ENCODE measurements at regions not wholly inside any gene's neighbourhood (a gene's known extent, or its start where the extent isn't known, plus 50 kb on each side); places are given as distances from the start of the nearest gene placed in this dataset.

DNA sequence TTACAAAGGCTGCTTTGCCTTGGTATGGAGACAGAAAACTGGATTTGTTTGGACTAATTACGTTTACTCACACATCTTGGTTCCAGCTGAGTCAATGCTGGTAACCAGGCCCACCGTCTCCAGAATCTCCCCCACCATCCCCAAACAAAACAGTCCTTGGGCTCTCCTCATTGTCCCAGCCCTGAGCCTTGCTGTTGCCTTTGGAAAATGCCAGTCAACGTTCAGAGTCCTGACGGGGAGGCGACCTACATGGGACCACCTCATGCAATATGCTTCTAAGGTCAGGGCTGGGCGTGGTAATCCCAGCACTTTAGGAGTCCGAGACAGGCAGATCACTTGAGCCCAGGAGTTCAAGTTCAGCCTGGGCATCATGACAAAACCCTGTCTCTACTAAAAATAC, 85.2 kb upstream of the IQSEC1 start (continued):
- TF ChIP-seq, protein P1, sequence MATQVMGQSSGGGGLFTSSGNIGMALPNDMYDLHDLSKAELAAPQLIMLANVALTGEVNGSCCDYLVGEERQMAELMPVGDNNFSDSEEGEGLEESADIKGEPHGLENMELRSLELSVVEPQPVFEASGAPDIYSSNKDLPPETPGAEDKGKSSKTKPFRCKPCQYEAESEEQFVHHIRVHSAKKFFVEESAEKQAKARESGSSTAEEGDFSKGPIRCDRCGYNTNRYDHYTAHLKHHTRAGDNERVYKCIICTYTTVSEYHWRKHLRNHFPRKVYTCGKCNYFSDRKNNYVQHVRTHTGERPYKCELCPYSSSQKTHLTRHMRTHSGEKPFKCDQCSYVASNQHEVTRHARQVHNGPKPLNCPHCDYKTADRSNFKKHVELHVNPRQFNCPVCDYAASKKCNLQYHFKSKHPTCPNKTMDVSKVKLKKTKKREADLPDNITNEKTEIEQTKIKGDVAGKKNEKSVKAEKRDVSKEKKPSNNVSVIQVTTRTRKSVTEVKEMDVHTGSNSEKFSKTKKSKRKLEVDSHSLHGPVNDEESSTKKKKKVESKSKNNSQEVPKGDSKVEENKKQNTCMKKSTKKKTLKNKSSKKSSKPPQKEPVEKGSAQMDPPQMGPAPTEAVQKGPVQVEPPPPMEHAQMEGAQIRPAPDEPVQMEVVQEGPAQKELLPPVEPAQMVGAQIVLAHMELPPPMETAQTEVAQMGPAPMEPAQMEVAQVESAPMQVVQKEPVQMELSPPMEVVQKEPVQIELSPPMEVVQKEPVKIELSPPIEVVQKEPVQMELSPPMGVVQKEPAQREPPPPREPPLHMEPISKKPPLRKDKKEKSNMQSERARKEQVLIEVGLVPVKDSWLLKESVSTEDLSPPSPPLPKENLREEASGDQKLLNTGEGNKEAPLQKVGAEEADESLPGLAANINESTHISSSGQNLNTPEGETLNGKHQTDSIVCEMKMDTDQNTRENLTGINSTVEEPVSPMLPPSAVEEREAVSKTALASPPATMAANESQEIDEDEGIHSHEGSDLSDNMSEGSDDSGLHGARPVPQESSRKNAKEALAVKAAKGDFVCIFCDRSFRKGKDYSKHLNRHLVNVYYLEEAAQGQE (IDR thresholded peaks at IDR 0.05; ENCODE audit: unreplicated experiment): no peak
- TF ChIP-seq CREB1 (CRISPR knock-in tag; IDR thresholded peaks at IDR 0.05; ENCODE audit: low read depth): no peak
- no peak for TF ChIP-seq POLR2AphosphoS5 (IDR thresholded peaks at IDR 0.05; ENCODE audit: low read depth)

DNA sequence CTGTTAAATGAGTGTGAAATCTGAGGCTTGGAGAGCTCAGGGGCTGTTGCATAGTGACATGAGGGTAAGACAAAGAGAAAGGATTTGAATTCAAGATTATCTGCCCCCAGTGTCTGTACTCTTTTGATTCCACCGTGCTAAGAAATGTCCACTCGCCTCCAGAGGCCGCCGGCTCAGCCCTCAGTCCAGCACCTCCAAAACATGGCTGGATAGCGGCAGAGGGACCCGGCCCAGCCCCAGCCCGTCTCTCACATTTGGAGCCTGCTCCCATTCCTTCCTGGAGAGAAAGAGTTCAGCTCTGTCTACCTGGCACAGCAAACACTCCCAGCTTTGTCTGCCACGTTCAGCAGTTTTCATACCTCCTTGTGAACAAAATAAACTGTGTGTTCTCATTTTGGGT, 84.8 kb upstream of the IQSEC1 start:
- peaks cover 19% of the 10 kb centered on the region; the same call in 2 of the 3 replicates for H3K36me3 Mint-ChIP-seq (ENCODE audit: low read depth)
- Histone ChIP-seq H3K27me3 (ENCODE audit: insufficient read depth) (no peaks in the 10 kb centered on the region), H2AFZ (no peak overlapping the region), H3K4me1 (ENCODE audit: insufficient read depth) (peaks cover 26% of the 10 kb centered on the region), H3K27ac (ENCODE audit: low read depth) (no peak overlapping the region), H3K79me2 (replicated peaks; ENCODE audit: insufficient read depth) (no peaks in the 10 kb centered on the region), H4K20me1 (replicated peaks; ENCODE audit: insufficient read depth) (no peaks in the 10 kb centered on the region), H3K36me3 (ENCODE audit: insufficient read depth) (no peaks in the 10 kb centered on the region), H3F3A (replicated peaks; ENCODE audit: low read depth) (no peaks in the 10 kb centered on the region), H3K9me2 (ENCODE audit: insufficient read depth) (0 out of 2 replicates have a peak, but pooled peaks cover under 1% of the 10 kb centered on the region), H3K4me3 (no peak overlapping the region), H3K4me2 (no peak overlapping the region)
- DNase-seq (ENCODE audit: low spot score) (no peak), ATAC-seq (no peak)
- H3K9me3 Mint-ChIP-seq: peaks cover 12% of the 10 kb centered on the region
- H3K27ac Mint-ChIP-seq: no peak overlapping the region
- peaks cover 42% of the 10 kb centered on the region for H3K4me1 Mint-ChIP-seq
- H3K27me3 Mint-ChIP-seq (ENCODE audit: insufficient read depth, low read depth, poor library complexity): peaks cover 9% of the 10 kb centered on the region
- H3K4me3 Mint-ChIP-seq: no peak overlapping the region
- TF ChIP-seq ZNF462 (CRISPR knock-in tag; IDR thresholded peaks at IDR 0.05) (no peak), EZH2 (IDR thresholded peaks at IDR 0.05; ENCODE audit: low read depth, unreplicated experiment) (no peak), JUNB (IDR thresholded peaks at IDR 0.05; ENCODE audit: unreplicated experiment) (no peak), POLR2AphosphoS5 (IDR thresholded peaks at IDR 0.05; ENCODE audit: low read depth) (no peak), ETS1 (IDR thresholded peaks at IDR 0.05) (no peak), NANOG (IDR thresholded peaks at IDR 0.05; ENCODE audit: borderline replicate concordance) (no peak), CREB1 (CRISPR knock-in tag; IDR thresholded peaks at IDR 0.05; ENCODE audit: low read depth) (no peak), ZNF331 (CRISPR knock-in tag; IDR thresholded peaks at IDR 0.05; ENCODE audit: low read depth) (no peak), ZNF114 (CRISPR knock-in tag; IDR thresholded peaks at IDR 0.05) (no peak)
- TF ChIP-seq, protein P2, sequence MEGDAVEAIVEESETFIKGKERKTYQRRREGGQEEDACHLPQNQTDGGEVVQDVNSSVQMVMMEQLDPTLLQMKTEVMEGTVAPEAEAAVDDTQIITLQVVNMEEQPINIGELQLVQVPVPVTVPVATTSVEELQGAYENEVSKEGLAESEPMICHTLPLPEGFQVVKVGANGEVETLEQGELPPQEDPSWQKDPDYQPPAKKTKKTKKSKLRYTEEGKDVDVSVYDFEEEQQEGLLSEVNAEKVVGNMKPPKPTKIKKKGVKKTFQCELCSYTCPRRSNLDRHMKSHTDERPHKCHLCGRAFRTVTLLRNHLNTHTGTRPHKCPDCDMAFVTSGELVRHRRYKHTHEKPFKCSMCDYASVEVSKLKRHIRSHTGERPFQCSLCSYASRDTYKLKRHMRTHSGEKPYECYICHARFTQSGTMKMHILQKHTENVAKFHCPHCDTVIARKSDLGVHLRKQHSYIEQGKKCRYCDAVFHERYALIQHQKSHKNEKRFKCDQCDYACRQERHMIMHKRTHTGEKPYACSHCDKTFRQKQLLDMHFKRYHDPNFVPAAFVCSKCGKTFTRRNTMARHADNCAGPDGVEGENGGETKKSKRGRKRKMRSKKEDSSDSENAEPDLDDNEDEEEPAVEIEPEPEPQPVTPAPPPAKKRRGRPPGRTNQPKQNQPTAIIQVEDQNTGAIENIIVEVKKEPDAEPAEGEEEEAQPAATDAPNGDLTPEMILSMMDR (conservative IDR thresholded peaks at IDR 0.05; ENCODE audit: low read depth in 2 of 2): no peak
